IPS DF 4.7 (cell line): ENCODE measurements at regions not wholly inside any gene's neighbourhood (a gene's known extent, or its start where the extent isn't known, plus 50 kb on each side); places are given as distances from the start of the nearest gene placed in this dataset.

Experiments
- DNase-seq: peaks from one replicate; pipeline ENCODE4 v3.0.0-alpha.2; 2013; ENCODE audit warnings: low spot score; ENCODE audit errors: extremely low read depth

- no peak for DNase-seq
These were observed 313.2 kb upstream of the MME start for GRCh38 chr3:154766765-154767503.

- no peak for DNase-seq
These were observed 315.1 kb upstream of the MME start for GRCh38 chr3:154764856-154765640.

GRCh38 chr3:154762486-154762885 is 317.6 kb upstream of the MME start:
- no peak for DNase-seq

GRCh38 chr3:154759966-154760365 is 320.2 kb upstream of the MME start:
- no peak for DNase-seq

- DNase-seq = no peak
These were observed 321.8 kb upstream of the MME start for GRCh38 chr3:154758109-154758868.

- DNase-seq = no peak
These were observed 323.1 kb upstream of the GPR149 start for GRCh38 chr3:154753101-154753500.

- DNase-seq = no peak
These were observed 319.5 kb upstream of the GPR149 start for GRCh38 chr3:154749514-154749913.

- no peak for DNase-seq
These were observed 315.9 kb upstream of the GPR149 start for GRCh38 chr3:154745929-154746328.

- no peak for DNase-seq
These were observed 315.1 kb upstream of the GPR149 start for GRCh38 chr3:154745122-154745521.

- no peak for DNase-seq
These were observed 313.4 kb upstream of the GPR149 start for GRCh38 chr3:154743418-154743817.

- DNase-seq = no peak
These were observed 304.5 kb upstream of the GPR149 start for GRCh38 chr3:154734468-154734867.

GRCh38 chr3:154730186-154730585 is 300.2 kb upstream of the GPR149 start:
- DNase-seq = no peak

- DNase-seq = no peak
These were observed 299.8 kb upstream of the GPR149 start for GRCh38 chr3:154729741-154730140.

GRCh38 chr3:154728285-154728684 is 298.3 kb upstream of the GPR149 start:
- DNase-seq = no peak

- DNase-seq = no peak
These were observed 290.9 kb upstream of the GPR149 start for GRCh38 chr3:154720921-154721320.

- no peak for DNase-seq
These were observed 288.1 kb upstream of the GPR149 start for GRCh38 chr3:154718053-154718452.

GRCh38 chr3:154716170-154716569 is 286.2 kb upstream of the GPR149 start:
- no peak for DNase-seq

GRCh38 chr3:154708554-154708953 is 278.6 kb upstream of the GPR149 start:
- DNase-seq = no peak

GRCh38 chr3:154701055-154701454 is 271.1 kb upstream of the GPR149 start:
- DNase-seq = no peak

- no peak for DNase-seq
These were observed 260.4 kb upstream of the GPR149 start for GRCh38 chr3:154690413-154690812.

- no peak for DNase-seq
These were observed 254.4 kb upstream of the GPR149 start for GRCh38 chr3:154684440-154684839.

- DNase-seq = no peak
These were observed 254.0 kb upstream of the GPR149 start for GRCh38 chr3:154684021-154684420.
